Retina (tissue), 1 donor: ENCODE measurements at regions not wholly inside any gene's neighbourhood (a gene's known extent, or its start where the extent isn't known, plus 50 kb on each side); places are given as distances from the start of the nearest gene placed in this dataset.
"Not testable (repeated sequence)": the region's sequence is repeated elsewhere in the genome, so short reads cannot be mapped to it uniquely, and the experiment has no call there.

ENCODE experiments used
- DNase-seq: peaks from one replicate; pipeline ENCODE4 v3.0.0-alpha.2; 2016

DNA sequence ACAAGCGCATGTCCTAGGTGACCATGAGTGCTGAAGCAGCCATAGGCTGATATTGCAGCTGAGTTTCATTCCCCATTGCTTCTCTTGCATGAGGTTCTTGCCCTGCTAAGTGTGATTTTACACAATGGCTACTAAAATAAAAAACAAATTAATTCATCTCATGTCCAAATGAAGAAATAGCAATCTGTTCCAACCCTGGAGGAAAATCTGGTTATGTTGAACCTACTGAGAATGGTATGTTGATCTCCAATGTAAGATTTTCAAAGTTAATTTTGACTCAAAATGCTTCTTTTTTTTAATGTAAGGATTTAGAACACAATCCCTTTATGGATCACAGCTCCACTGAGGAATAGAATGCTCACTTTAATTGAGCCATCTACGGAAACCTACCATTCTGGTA, 254.2 kb upstream of the CRBN start:
- DNase-seq = no peak

DNA sequence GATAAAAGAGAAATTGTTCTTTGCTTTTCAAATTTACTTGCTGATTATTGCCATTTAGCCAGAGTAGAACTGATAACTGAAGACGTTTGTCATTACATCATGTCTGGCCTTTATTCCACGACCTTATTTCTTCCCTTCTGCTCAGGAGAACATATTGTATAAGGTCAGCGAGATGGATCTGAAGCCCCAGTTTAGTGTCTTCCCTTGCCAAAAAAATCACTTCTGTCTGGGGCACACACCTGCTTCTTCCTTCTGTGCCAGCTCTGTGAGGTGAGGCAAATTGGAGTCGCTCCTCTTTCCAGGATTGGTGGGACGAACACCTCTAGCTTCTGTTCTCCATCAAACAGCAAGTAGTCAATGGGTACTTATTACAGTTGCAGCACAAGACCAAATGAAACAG, 250.3 kb upstream of the CRBN start:
- no peak for DNase-seq

DNA sequence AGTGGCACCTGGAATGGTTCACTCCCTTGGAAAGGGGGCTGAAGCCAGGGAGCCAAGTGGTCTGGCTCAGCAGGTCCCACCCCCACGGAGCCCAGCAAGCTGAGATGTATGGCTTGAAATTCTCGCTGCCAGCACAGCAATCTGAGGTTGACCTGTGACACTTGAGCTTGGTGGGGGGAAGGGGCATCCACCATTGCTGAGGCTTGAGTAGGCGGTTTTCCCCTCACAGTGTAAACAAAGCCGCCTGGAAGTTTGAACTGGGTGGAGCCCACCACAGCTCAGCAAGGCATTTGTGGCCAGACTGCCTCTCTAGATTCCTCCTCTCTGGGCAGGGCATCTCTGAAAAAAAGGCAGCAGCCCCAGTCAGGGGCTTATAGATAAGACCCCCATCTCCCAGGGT, 228.2 kb upstream of the CRBN start:
- DNase-seq = not testable (repeated sequence)

DNA sequence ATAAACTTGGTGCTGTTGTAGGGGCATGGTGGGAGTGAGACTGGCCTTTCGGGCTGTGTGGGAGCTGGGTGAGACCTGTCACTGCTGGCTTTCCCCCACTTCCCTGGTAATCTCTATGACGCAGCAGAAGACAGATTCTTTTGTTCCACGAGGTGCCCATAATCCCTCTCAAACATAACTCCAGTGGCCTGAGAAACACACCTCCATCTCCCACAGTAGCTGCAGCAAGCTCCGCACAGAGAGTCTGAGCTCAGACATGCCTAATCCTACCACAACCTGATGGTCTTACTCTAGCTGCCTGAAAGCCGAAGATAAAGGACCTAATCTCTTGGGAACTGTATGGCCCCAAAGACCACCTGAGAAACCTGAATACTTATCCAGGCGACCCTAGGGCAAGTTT, 225.6 kb upstream of the CRBN start:
- DNase-seq = no peak

DNA sequence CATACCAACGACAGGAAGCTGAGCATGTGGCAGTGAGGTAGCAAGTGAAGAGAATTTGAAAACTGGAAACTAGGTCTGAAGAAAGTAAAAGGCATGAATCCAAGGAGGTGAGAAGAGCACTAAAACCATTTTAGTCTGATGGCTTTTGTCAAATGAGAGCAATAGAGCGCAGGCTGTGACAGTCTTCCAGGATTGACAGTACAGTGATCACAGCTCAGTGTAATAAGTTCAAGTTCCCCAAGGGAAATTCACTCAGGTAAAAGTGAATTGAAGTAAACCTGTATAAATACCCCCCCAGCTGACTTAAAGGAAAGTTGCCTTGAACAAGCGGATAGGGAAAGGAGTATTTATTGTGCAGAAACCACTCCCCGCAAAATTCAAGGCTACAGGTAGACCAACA, 224.2 kb upstream of the CRBN start:
- DNase-seq = no peak

DNA sequence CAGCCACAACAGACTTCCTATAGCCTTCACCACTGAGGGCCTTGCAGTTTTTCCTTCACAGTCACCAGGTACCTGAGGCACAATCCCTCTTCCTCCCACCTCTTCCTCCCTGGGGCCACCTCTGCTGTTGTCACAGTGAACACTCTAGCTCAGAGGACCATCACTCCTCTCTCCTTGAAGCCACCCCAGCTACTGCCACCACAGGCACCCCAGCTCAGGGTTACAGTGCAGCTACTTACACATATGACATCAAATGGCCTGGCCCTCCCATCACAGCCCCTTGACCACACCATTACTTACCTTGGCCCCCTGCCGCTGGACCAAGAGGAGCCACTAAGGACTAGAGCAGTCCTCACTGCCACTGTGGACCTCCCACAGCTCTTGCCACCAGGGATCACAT, 213.5 kb upstream of the CRBN start:
- no peak for DNase-seq

DNA sequence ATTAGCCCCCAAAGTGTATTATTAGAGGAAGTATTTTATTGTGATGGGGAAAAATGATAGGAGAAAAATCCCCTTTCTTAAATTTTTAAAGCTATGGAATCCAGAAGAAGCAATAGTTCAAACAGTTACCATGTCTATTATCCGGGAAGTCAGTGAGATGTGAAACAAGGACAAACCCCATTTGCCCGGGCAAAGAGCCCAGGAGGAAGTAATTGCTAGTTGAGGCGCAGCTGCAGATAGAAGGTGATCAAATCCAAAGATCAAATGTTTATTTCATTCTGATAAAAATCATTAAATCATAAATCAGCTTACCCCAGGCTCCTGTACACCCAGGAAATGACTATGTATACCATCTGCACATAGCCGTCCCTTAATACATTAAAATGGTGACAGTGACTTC, 204.0 kb upstream of the CRBN start:
- no peak for DNase-seq

DNA sequence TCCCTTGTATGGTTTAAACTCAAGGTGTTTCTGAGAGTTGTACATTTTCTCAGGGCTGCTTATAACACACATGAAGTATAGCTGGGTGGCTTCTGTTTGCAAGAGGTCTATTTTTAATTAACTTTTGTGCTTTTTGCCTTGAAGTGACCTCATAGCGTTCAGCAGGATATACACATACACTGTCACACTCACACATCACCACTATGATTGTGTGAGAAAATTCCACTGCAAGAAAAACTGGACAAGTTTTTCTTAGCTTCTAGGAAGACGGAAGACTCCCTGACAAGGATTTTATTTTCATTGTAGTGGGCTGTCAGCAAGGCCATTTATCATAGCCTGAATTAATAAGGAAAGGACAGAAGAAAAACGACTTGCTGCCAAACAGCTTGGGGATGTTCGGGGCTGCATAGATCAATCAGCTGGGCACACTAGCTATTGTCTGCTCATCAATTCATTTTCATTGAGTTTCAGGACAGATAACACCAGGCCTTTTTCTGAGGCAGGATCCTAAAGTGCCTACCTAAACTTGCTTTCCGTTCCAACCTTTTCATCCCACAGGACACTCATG, 192.8 kb upstream of the CRBN start:
- DNase-seq = no peak

DNA sequence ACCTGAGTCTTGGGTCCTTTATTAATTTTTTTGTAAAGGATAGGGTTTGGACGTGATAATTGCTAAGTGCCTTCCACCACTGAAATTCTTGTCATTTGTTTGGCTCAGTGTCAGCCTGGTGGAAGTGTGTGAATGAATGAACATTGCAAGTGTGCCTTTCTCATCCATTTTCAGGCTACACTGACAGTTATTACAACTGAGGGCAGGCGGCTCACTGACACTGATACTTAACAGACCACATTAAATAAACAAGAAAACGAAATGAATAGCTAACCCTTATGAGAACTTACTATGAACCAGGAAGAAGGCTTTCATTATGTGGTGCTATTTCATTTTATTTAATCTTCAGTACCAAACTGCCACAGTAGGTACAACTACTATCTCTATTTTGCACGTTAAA, 188.8 kb upstream of the CRBN start:
- DNase-seq = no peak

DNA sequence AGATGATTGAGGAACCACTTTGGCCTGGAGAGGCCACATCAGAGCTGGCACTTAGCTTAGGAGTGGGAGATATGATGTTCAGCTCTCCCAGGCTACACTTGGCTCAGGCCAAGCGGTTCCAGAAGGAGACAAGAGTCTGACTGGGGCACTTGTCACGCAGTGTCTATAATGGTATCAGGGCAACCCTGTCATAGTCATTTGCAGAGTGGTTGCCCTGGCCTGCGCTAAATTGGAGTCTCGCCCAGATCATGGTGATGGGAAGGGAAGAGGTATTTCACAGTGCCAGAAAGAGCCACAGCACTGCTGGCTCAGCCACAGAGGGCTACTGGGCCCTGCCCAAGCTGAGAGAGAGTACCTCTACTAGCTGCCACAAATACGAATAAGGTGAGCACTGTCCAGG, 186.9 kb upstream of the CRBN start:
- DNase-seq = no peak

DNA sequence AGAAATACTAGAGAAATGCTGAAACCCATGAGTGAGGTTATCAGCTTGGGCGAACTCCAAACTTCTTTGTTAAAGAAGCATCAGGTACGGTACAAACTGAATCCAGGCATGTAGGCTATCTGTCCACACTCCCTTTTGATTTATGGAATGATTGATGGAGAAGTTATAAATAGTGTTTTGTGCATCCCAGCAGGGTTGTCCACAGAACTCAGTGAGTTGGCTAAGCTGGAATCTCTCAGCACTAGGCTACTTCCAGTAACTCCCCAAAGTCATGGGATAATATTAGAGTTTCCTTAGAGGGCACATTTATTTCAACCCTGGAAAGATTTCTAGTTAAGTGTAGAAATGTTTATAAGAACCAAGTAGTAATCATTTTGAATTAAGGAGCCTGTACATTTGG, 186.2 kb upstream of the CRBN start:
- no peak for DNase-seq

DNA sequence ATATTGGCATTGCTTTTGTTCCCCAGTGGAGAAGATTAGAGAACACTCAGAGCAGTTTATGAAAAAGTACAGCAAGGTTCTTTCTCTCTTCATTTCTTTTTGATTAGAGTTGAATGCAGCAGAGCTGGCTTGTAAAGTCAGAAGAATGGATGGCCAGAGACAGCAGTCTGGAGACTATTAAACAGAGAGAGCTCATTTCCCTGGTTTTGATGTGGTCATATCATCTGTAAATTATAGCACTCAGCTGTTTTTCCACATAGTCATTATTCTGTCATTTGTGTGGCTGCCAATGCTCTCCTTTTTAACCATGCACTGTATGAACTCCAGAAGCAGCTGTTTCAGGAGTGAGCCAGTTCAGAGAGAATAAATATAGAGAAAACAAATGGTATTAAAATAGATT, 177.4 kb upstream of the CRBN start:
- no peak for DNase-seq

DNA sequence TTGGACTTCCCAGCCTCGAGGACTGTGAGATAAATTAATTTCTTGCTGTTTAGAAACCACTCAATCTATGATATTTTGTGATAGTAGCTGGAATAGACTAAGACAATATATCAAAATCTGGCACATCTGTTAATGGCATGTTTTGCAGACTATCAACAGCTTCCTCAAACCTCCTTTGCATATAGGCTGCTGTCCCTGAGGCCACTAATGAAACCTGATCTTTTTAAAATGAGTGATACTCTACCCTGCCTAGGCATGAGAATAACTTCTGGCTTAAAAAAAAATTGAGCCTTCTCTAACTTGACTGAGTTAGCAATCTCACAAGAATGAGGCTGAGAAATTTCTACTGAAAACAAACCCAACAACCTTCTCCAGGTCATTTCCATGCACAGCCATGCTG, 176.0 kb upstream of the CRBN start:
- DNase-seq = no peak

DNA sequence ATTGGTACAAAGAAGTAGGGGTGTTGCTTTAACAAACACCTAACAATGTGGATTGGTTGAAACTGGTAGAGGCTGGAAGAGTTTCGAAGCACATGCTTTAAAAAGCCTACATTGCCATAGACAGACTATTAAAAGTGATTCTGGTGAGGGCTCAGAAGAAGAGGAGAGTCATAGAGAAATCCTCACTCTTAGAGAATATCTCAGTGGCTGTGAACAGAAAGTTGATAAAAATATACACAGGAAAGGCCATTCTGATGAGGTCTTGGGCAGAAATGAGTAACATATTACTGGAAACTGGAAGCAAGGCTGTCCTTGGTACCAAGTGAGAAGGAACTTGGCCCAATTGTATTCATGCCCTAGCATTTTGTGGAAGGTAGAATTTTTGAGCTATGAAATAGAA, 173.7 kb upstream of the CRBN start:
- no peak for DNase-seq

DNA sequence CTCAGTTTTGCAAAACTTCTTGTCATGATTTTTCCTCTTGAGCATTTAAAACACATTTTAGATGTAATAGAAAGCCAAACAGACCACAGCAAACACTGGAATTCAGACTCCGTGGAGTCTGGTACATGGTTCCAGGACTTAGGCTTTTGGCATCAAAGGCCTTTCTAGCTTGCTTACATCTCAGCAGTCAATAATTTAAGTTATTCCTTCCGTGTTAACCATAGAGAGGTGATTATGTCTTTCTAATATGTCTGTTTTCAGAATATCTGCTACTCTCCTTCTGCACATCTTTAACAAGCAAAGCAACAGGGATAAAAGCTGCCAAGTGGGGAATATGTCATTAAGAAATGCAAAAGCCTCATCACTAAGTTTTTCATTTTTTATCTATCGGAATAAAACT, 171.7 kb upstream of the CRBN start:
- DNase-seq = no peak

DNA sequence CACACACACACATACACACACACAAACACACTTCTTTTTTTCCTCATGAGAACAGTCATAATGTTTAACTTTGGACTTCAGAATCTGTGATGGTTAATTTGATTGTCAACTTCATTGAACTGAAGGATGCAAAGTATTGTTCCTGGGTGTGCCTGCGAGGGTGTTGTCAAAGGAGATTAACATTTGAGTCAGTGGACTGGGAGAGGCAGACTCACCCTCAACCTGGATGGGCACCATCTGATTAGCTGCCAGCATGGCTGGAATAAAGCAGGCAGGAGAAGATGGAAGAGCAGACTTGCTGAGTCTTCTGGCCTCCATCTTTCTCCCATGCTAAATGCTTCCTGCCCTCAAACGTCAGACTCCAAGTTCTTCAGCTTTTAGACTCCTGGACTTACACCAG, 167.6 kb upstream of the CRBN start:
- DNase-seq = peak; percentile 36

DNA sequence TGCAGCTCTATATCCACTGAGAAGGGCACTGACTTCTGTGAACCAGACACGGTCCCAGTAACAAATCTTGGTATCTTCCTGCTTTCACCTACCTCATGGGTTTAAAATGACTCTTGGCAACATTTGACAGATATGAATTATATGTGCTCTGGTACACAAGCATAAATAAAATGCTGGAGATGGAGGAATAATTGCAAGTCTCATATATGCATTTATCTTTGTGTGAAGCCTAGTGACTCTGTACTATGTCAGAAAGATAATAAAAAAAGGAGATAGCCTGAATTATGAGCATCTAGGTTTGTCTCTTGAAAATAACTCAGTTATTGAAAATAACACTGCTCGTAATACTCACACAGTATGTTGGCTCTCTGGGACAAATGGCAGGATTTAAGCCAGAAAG, 167.1 kb upstream of the CRBN start:
- DNase-seq = no peak

DNA sequence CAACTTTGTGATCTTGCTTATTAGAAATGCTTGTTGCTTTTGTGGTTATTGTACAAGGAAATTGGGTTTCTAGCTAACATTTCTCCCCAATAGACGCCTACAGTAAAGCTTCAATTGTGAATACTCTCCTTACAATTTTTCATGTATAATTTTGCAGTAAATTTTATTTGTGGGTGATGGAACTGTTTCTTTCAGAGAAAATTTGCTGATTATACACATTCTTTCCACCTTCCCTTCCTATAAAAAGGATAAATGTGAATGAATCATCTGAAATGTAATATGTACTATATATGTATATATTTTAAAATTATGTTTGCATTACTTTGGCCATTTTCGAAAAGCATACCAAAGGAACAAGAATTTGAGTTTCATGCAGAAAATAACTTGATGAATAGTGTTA, 162.7 kb upstream of the CRBN start:
- no peak for DNase-seq

DNA sequence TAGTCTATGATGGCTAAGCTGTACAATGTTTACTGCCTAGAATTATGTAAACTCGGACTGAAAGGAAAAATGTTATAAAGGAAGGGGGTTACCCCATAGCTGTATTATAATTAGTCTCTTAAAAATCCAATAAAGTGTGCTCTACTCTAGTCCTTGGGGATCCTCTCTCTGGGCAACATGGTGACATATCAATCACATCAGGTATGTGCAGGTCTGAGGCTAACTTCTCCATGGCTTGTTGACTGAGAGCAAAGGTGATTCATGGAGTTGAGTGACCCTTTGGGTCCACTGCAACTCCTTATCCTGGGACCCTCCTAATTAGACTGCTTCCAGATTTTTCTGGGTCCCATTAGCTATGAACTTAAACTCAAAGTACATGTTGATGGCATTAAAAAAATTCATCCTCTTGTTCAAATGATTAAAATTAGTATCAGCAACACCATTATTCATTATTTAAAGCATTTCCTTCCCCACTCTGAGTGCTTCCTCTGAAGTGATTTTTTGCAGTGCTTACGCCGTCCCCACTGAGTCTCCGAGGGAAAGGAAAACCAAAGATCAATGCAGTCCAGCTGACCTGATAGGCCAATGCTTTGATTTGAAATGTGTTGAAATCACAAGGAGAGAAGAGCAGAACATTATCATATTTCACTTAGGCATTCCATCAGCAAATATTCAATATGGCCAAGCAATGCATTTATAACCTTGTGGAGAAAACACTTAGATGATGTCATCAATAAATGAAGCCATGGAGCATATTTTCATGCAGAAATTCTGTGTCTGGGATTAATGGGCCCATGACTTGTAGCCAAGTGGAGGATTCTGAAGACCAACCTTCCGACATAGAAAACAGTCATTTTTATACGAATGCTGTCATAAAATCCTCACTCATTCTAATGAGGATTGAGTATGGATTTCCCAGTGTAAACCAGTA, 161.7 kb upstream of the CRBN start:
- no peak for DNase-seq

DNA sequence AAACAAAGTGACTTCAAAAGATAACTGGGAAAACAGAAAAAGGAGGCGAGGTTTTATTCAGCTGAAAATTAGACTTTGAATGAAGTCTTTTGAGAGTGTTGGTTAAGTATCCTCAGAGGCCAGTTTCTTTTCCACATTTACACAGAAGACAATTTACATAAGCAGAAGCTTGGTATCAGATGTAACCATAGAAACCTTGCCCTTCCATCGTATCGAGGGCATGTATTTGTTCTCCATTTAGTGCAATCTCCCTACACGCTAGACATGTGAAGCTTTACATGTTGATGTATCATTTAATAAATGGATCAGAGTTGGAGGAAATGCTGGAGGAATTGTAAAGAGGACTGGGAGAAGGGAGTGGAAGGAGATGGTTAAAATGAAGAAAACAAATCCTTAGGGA, 161.0 kb upstream of the CRBN start:
- DNase-seq = no peak

DNA sequence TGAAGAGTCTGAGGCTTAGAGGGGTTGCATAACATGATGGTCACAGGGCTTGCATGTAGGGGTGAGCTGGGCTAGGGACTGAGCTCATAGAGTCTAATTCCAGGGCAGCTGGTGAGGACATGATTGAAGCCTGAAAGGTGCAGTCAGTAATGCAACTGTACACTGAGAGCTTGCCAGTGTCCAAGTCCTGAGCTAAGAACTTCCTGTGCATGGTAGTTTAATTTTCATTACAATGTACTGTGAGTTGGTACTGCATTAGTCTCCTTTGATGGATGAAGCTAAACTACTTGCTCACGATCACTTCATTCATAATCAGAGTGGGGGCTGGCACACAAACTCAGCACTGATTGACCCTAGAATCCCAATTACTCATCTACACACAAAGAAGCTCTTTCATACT, 156.4 kb upstream of the CRBN start:
- no peak for DNase-seq

DNA sequence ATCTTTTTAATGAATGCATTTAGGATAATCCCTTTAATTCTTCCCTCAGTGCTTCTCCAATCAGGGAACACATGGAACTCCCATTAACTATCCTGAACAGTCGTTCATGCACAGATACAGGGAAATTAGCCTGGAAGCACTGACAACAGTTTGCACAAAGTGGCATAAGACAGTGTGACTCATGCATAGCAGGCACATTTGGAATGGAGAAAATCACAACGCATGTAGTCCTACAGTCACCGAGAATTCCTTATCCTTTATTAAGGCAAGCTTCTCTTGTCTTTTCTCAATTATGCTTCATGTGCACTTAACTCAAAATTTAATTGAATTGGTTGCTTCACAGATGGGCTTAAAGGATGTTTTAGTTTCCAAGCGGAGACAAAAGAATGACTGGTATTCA, 155.0 kb upstream of the CRBN start:
- no peak for DNase-seq

DNA sequence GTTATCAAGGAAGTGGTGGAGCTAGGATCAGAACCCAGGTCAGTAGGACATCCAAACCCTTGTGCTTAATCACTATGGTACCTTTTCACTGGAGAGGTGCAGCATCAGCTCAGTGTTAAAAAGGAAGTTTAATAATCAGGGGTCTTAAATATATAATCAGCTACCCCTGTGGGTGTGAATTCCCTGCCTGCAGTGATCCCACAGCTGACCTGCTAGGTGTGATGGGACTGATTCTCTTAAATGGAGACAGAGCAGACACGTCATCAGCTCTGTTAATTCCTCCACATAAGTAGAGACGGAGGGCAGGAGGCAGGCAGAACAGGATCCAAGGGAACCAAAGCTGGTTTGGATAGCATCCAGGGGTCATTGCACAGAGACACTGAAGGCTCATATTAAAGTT, 154.1 kb upstream of the CRBN start:
- DNase-seq = no peak

DNA sequence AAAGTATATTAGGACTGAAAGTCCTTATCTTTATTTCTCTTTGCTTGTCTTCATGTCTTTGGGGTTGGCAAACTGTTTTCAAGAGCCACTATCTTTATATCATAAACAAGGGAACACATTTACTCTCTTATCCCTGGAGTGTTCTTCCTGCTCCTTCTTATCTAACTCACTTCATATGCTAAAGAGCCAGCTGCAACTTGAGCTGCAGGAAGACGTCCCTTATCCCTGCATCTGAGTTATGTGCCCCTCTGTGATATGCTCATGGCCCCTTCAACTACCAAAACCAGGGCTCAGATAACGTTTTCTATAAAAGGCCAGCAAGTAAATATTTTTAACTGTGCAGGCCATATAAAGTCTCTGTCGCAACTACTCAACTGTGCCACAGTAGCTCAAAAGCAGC, 137.0 kb upstream of the CRBN start:
- no peak for DNase-seq

DNA sequence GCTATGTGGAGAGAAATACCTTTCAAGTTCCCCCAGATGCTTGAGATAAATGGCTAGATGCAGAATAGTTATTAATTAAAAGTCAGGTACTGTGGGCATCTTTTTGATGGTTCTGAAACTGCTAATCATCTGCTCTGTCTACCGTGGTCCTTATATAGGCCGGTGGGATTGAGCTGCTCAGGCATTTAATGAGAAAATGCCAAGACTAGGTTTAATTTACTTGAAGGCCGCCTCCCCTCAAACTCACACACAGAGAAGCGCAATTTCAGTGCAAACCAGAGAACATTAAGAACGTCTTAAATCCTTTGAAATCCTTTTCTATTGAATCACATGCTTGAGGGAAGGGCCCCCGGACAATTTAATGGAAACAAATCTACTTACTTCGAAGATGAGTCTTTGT, 136.4 kb upstream of the CRBN start:
- DNase-seq = no peak
